ENCODE measurements at regions not wholly inside any gene's neighbourhood (a gene's known extent, or its start where the extent isn't known, plus 50 kb on each side); places are given as distances from the start of the nearest gene placed in this dataset.
"Not testable (repeated sequence)": the region's sequence is repeated elsewhere in the genome, so short reads cannot be mapped to it uniquely, and the experiment has no call there.

GRCh38 chr2:128671981-128672757 is 353.5 kb upstream of the HS6ST1 start:
- DNase-seq: not testable (repeated sequence)

- DNase-seq: not testable (repeated sequence)
These were observed 361.0 kb upstream of the HS6ST1 start for GRCh38 chr2:128679680-128680079.

- DNase-seq: no peak
These were observed 362.8 kb upstream of the HS6ST1 start for GRCh38 chr2:128681507-128681906.

GRCh38 chr2:128682266-128682665 is 363.6 kb upstream of the HS6ST1 start:
- no peak for DNase-seq

GRCh38 chr2:128682729-128683284 is 364.1 kb upstream of the HS6ST1 start:
- no peak for DNase-seq

- no peak for DNase-seq
These were observed 365.9 kb upstream of the HS6ST1 start for GRCh38 chr2:128684523-128684922.

- DNase-seq: no peak
These were observed 367.3 kb upstream of the HS6ST1 start for GRCh38 chr2:128685841-128686496.

- no peak for DNase-seq
These were observed 367.8 kb upstream of the HS6ST1 start for GRCh38 chr2:128686497-128686859.

- DNase-seq: no peak
These were observed 368.4 kb upstream of the HS6ST1 start for GRCh38 chr2:128686881-128687555.

- DNase-seq: no peak
These were observed 368.9 kb upstream of the HS6ST1 start for GRCh38 chr2:128687565-128687964.

GRCh38 chr2:128689971-128690370 is 371.3 kb upstream of the HS6ST1 start:
- no peak for DNase-seq

GRCh38 chr2:128690431-128690830 is 371.8 kb upstream of the HS6ST1 start:
- DNase-seq: no peak

GRCh38 chr2:128690869-128691268 is 372.2 kb upstream of the HS6ST1 start:
- DNase-seq: no peak

GRCh38 chr2:128691526-128691925 is 372.9 kb upstream of the HS6ST1 start:
- no peak for DNase-seq

GRCh38 chr2:128692895-128693742 is 374.5 kb upstream of the HS6ST1 start:
- DNase-seq: no peak

- no peak for DNase-seq
These were observed 375.0 kb upstream of the HS6ST1 start for GRCh38 chr2:128693743-128694029.

GRCh38 chr2:128695646-128696220 is 377.1 kb upstream of the HS6ST1 start:
- no peak for DNase-seq

- no peak for DNase-seq
These were observed 377.8 kb upstream of the HS6ST1 start for GRCh38 chr2:128696421-128696820.

- no peak for DNase-seq
These were observed 382.8 kb upstream of the HS6ST1 start for GRCh38 chr2:128701418-128701817.

GRCh38 chr2:128702616-128703015 is 383.9 kb upstream of the HS6ST1 start:
- no peak for DNase-seq

GRCh38 chr2:128708106-128708816 is 389.6 kb upstream of the HS6ST1 start:
- no peak for DNase-seq

- DNase-seq: no peak
These were observed 391.6 kb upstream of the HS6ST1 start for GRCh38 chr2:128710242-128710641.
